AG09309 (cell line): ENCODE measurements at regions not wholly inside any gene's neighbourhood (a gene's known extent, or its start where the extent isn't known, plus 50 kb on each side); places are given as distances from the start of the nearest gene placed in this dataset.

Source experiments
- DNase-seq: peaks from one replicate; pipeline ENCODE4 v3.0.0-alpha.2; 2010; ENCODE audit warnings: low read depth
- H3K4me3 ChIP-seq: 2 replicates; pipeline ENCODE4 v1.5.1; 2011; ENCODE audit warnings: mild to moderate bottlenecking, low read depth, low read length, moderate library complexity; ENCODE audit not compliant: control insufficient read depth
- TF ChIP-seq, protein P1 (sequence below): IDR thresholded peaks from 2 replicates; pipeline ENCODE4 v1.5.1; 2011; ENCODE audit warnings: mild to moderate bottlenecking, low read depth, low read length, inconsistent platforms; ENCODE audit not compliant: insufficient read depth, control insufficient read depth; ENCODE audit errors: missing control alignments

GRCh38 chr2:75328156-75328555, 128.8 kb upstream of the TACR1 start:
- DNase-seq = no peak
- TF ChIP-seq, protein P1, sequence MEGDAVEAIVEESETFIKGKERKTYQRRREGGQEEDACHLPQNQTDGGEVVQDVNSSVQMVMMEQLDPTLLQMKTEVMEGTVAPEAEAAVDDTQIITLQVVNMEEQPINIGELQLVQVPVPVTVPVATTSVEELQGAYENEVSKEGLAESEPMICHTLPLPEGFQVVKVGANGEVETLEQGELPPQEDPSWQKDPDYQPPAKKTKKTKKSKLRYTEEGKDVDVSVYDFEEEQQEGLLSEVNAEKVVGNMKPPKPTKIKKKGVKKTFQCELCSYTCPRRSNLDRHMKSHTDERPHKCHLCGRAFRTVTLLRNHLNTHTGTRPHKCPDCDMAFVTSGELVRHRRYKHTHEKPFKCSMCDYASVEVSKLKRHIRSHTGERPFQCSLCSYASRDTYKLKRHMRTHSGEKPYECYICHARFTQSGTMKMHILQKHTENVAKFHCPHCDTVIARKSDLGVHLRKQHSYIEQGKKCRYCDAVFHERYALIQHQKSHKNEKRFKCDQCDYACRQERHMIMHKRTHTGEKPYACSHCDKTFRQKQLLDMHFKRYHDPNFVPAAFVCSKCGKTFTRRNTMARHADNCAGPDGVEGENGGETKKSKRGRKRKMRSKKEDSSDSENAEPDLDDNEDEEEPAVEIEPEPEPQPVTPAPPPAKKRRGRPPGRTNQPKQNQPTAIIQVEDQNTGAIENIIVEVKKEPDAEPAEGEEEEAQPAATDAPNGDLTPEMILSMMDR = no peak

DNA sequence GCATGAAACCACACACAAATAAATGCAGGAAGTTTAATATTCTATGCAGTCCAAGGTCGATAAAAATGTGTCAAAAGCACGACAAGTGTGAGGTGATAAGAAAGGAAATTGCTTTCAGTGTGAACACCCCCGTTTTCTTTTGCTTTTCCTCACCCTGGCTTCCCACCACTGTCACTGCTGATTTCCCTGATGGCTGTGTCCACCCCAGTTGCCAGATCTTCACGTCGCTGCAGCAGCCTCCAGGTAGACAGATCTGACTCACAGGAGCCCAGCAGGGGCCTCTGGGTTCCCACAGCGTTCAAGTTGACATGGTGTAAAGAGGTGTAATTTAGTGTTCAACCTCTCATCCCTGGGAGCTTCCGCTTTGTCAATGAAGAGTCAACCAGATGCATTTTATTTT, 128.0 kb upstream of the TACR1 start:
- TF ChIP-seq, protein P1 = no peak
- no peak for DNase-seq

More at GRCh38 chr2:75328156-75328555, 128.8 kb upstream of the TACR1 start:
- H3K4me3 ChIP-seq = no peak overlapping the region

DNA sequence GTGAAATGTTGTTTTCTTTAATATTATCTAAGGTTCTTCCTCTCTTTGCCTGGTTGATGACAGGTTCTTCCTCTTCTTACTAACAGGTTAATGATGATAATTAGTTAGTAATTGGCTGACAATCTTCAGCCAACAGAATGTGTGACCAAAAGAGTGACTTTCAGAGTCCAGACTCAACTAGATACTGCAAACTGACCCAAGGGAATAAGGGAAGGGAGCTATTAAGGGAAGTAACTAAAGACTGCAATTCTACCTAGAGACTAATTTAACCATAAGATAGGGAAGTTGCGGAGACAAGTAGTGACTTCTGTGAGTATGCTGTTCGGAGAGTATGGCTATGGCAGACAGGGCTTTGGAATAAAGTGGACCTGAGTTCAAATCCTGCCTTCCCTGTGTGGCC, 127.3 kb upstream of the TACR1 start:
- no peak for DNase-seq
- H3K4me3 ChIP-seq = no peak overlapping the region
- TF ChIP-seq, protein P1 = no peak

More for the DNA sequence above, 128.0 kb upstream of the TACR1 start:
- no peak overlapping the region for H3K4me3 ChIP-seq

- TF ChIP-seq, protein P1 = no peak
- DNase-seq = no peak
- H3K4me3 ChIP-seq = no peak overlapping the region
These were observed 126.3 kb upstream of the TACR1 start for GRCh38 chr2:75325594-75325993.

GRCh38 chr2:75324861-75325284, 125.6 kb upstream of the TACR1 start:
- H3K4me3 ChIP-seq = no peak overlapping the region
- no peak for DNase-seq
- TF ChIP-seq, protein P1 = no peak

DNA sequence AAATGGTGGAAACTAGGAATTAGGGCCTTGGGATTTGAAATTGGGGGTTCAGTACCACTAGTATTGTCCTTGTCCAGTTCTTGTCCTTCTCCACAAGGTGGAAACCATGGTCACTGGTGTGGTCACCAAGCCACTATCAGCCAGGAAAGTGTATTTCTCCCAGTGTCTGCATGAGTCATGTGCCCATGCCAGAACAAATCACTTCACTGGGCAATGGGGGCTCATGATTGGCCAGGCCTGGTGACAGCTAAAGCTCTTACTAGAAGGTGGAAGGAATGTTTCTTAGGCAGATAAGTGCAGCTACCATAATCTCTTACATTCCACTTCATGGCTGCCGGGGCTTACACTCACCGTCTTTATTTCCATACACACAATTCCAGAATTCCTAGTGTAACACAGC, 124.8 kb upstream of the TACR1 start:
- DNase-seq = no peak
- TF ChIP-seq, protein P1 = no peak
- no peak overlapping the region for H3K4me3 ChIP-seq

- no peak for DNase-seq
- TF ChIP-seq, protein P1 = no peak
- no peak overlapping the region for H3K4me3 ChIP-seq
These were observed 122.2 kb upstream of the TACR1 start for GRCh38 chr2:75321599-75321922.
